ENCODE measurements at regions not wholly inside any gene's neighbourhood (a gene's known extent, or its start where the extent isn't known, plus 50 kb on each side); places are given as distances from the start of the nearest gene placed in this dataset.

GRCh38 chr20:6956574-6956973 is 189.1 kb downstream of the BMP2 start:
- DNase-seq = no peak

DNA sequence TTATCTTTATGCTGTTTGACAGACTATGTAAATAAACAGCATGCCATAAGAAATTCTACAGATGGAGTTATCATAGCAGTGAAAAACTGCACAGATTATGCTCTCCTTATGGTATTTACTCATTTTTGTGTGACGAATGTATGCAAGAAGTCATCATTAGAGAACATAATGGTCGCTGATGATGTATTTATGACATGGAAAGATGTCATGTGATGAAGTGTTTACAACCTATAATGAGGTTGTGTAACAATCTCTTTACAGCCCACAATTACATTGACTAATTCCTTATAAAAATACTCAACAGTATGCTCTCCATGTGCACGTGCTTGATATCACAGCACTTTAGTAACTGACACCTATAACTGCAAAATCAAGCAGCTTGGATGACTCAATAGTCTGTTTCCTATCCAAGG is 192.4 kb downstream of the BMP2 start:
- no peak for DNase-seq

- no peak for DNase-seq
Measured at GRCh38 chr20:6966721-6967120, 199.2 kb downstream of the BMP2 start.

- DNase-seq = no peak
Measured at GRCh38 chr20:6974838-6975237, 207.4 kb downstream of the BMP2 start.

DNA sequence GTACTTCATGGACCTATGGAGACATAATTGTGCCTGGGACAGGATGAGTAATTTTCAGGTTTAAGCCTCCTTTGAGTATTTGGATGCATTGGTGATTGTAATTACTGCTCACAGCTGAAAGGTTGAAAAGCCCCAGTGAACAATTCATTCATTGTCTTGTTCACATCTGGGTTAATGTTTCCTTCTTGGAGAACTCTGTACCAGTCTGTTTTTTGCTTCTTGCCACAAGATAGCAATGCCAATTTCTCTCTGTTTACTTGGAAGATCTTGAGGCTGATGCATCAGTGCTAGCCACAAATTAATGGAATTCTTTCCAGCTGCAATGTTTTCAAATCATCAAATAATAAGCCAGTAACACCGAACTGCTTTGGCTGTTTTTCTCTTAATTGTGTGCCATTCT is 207.8 kb downstream of the BMP2 start:
- DNase-seq = no peak

DNA sequence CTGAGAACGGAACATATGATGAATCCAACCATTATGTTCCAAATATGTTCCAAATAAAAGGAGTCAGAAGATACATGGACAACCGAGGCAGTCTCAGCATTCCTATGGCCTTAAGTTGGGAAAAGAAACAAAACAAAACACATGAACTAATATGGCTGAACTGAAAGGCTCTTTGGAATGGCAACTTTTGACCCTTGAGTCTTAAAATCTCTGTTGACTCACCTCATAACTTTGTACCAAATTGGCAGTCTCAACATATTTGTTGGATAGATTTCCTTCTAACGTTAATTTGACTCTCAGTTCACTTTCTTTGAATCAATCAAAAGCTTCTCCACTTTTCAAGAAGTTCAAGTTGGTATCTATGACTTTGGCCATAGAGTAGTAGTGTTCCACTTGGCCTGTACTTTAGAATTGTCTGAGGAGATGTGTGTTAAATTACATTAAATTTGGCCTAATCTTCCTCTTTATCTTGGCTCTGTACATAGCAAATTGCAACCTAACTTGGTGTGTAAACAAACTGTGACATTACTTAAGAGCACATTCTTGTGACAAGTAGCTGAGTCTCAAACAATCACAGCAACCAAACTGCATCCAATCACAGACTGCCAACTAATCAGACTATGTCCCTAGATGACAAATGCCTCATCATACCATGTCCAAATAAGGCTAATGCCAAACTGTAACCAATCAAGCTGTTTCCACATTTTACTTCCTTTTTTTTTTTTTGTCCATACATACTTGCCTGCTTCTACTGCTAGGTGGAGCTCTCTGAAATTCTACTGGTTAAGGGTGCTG is 208.8 kb downstream of the BMP2 start:
- no peak for DNase-seq

GRCh38 chr20:6979621-6980020 is 212.1 kb downstream of the BMP2 start:
- DNase-seq = no peak

GRCh38 chr20:6993011-6993410 is 225.5 kb downstream of the BMP2 start:
- DNase-seq = no peak

GRCh38 chr20:6993511-6993910 is 226.0 kb downstream of the BMP2 start:
- DNase-seq = no peak

- DNase-seq = no peak
Measured at GRCh38 chr20:6994452-6994851, 227.0 kb downstream of the BMP2 start.

- DNase-seq = no peak
Measured at GRCh38 chr20:6998909-6999308, 231.4 kb downstream of the BMP2 start.

DNA sequence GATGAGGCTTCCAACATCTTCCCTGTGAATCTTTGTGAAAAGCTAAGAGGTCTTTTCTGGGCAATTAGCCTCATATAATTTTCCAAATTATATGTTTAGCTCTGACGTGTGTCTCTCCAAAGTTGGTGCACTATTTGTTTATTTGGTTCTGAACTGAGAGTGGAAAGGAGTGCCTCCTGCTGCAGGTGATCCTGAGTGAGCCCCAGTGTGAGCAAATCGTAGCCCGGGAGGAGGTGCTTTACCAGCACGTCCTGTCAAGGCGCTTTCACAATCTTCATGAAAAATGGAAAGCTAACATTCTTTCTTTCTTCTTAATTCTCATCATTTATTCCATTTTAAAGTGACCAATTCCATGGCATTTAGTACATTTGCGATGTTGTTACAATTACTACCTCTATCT is 231.9 kb downstream of the BMP2 start:
- no peak for DNase-seq

DNA sequence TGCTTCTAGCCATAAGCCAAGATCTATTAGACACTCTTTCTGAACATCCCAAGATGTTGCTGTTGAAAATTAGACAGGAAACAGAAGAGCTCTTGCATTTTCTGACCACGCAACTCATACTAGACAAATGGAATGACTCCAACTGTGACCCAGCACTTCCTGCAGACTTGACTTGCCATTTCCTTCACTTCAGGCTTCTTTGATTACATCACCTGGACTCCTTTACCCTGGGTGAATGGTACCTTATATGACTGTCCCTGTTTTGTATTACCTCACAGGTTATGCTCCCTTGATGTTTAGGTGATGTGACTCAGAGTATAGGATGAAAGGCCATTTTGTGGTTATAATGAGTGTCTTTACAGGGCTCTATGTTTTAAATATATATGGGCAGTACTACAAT is 236.1 kb downstream of the BMP2 start:
- no peak for DNase-seq

DNA sequence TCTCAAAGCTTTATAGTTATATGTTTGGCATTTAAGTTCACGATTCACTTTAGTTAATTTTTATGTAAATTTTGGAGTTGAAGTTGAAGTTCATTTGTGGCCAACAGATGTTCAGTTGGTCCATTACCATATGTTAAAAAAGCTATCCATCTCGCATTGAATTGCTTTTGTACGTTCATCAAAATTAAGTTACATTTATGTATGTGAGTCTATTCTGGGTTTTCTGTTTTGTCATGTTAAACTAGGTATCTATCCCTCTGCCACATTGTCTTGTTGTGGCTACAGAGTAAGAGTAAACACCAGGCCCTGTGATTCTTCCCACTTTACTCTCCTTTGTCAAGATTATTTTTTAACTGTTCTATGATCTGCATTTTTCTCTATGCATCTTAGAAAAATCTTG is 237.3 kb downstream of the BMP2 start:
- no peak for DNase-seq

- no peak for DNase-seq
Measured at GRCh38 chr20:7010527-7010926, 243.0 kb downstream of the BMP2 start.

- no peak for DNase-seq
Measured at GRCh38 chr20:7015257-7015656, 247.8 kb downstream of the BMP2 start.

DNA sequence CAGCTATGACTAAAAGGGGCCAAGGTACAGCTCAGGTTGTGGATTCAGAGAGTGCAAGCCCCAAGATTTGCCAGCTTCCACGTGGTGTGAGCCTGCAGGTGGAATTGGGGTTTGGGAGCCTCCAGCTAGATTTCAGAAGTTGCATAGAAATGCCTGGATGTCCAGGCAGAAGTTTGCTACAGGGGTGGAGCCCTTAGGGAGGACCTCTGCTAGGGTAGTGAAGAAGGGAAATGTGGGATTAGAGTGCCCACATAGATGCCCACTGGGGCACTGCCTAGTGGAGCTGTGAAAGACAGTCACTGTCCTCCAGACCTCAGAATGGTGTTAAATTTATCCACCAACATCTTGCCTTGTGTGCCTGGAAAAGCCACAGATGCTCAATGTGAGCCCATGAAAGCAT is 255.1 kb downstream of the BMP2 start:
- DNase-seq = no peak

DNA sequence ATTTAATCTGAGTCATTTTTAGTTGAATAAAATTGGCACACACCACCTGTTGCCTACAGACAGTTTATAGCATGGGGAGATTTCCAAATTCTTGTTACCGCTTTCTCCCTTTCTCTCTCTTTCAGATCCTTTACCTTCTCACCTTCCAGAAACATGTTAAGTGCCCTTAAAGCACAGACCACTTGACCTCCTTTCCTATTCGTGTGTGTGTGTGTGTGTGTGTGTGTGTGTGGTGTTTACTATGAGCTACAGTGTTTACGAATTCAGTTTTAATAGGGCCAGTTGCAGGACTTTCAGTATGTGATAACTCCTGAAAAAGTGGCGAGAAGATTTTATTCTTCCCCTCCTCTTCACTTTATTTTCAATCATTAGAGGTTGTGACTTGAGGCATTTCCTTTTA is 258.1 kb downstream of the BMP2 start:
- no peak for DNase-seq

- no peak for DNase-seq
Measured at GRCh38 chr20:7029019-7029418, 261.5 kb downstream of the BMP2 start.

- DNase-seq = no peak
Measured at GRCh38 chr20:7031222-7031621, 263.7 kb downstream of the BMP2 start.

GRCh38 chr20:7038029-7038428 is 270.5 kb downstream of the BMP2 start:
- DNase-seq = no peak

- no peak for DNase-seq
Measured at GRCh38 chr20:7057611-7058010, 290.1 kb downstream of the BMP2 start.

GRCh38 chr20:7078804-7079203 is 311.3 kb downstream of the BMP2 start:
- DNase-seq = no peak

DNA sequence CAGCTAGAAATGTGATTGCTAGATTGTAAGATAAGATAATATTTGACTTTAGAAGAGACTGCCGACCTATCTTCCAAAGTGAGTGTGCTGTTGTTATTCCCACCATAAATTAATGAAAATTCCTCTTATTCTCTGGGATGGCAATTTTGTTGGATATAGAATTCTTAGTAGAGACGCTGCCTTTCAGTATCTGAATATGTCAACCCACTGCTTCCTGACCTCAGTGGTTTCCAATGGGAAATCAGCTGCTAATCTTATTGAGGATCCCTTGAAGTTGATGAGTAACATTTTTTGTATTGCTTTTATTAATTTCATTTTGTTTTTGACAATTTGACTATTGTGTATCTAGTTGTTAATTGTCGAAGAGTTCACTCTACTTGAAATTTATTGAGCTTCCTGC is 313.0 kb downstream of the BMP2 start:
- no peak for DNase-seq

DNA sequence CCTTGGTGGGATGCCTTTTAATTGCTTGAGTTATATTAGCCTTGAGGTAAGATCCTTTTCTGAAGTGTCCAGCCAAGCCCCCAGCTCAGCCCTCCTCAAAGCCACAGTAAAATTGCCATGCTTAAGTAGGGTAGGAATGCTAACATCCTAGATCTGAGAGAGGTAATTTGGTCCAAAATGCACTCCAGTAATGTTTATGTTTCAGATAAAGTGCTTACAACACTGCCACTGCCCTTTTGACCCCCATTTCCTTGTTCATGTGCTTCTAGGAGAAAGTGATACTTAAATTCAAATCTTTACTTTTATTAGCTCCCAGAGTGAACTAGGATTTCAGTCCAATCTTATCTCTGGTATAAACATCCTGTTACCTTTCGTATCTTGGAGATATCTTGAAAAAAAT is 318.0 kb downstream of the BMP2 start:
- DNase-seq = no peak

Data from CD4-positive, alpha-beta T cell treated with Interleukin-4 for 1 hour (primary cell).